K562 (cell line): ENCODE measurements at regions not wholly inside any gene's neighbourhood (a gene's known extent, or its start where the extent isn't known, plus 50 kb on each side); places are given as distances from the start of the nearest gene placed in this dataset.

Experiments
- CHD7 ChIP-seq: fragments of 200-600 bp; sonication (generic); IDR thresholded peaks from one replicate; pipeline ENCODE4 v1.6.1; 2012; ENCODE audit warnings: mild to moderate bottlenecking, low read depth, low read length, inconsistent platforms
- E2F1 ChIP-seq: sonication (generic); formaldehyde crosslinking; IDR thresholded peaks from 2 replicates; pipeline ENCODE4 v1.8.1; 2023; ENCODE audit warnings: mild to moderate bottlenecking, missing genetic modification reagents, moderate library complexity
- FOS ChIP-seq: IDR thresholded peaks from 3 replicates; pipeline ENCODE4 v1.6.1; 2011; ENCODE audit not compliant: insufficient read length; ENCODE audit errors: extremely low read depth
- FOXJ3 ChIP-seq: sonication (generic); formaldehyde crosslinking; IDR thresholded peaks from 2 replicates; pipeline ENCODE4 v1.4.0; 2020; ENCODE audit warnings: mild to moderate bottlenecking, missing genetic modification reagents
- HNRNPK ChIP-seq: fragments of 200-400 bp; formaldehyde crosslinking; IDR thresholded peaks from one replicate; pipeline ENCODE4 v1.6.1; 2018; ENCODE audit warnings: mild to moderate bottlenecking, low read depth, low read length; ENCODE audit not compliant: poor library complexity, severe bottlenecking
- HOMEZ ChIP-seq: fragments of 250-450 bp; sonication (Bioruptor Pico); IDR thresholded peaks from 2 replicates; pipeline ENCODE4 v1.4.0; 2020; ENCODE audit warnings: mild to moderate bottlenecking, moderate library complexity
- MCM7 ChIP-seq, 2 experiments: fragments of 450-650 bp; IDR thresholded peaks; 2 replicates each; pipeline ENCODE4 v1.6.1; 2016 to 2018
- NCOR1 ChIP-seq: fragments of 450-650 bp; IDR thresholded peaks from 2 replicates; pipeline ENCODE4 v1.6.1; 2016; ENCODE audit warnings: mild to moderate bottlenecking, moderate library complexity
- POLR2H ChIP-seq: IDR thresholded peaks from 2 replicates; pipeline ENCODE4 v1.6.1; 2016; ENCODE audit warnings: missing genetic modification characterization, low read depth, mild to moderate bottlenecking, control low read depth, missing compliant biosample characterization, moderate library complexity
- RNF219 ChIP-seq: fragments of 250-450 bp; sonication (Bioruptor Pico); IDR thresholded peaks from 2 replicates; pipeline ENCODE4 v1.5.0; 2022; ENCODE audit warnings: mild to moderate bottlenecking
- STAG1 ChIP-seq: sonication (generic); formaldehyde crosslinking; IDR thresholded peaks from 2 replicates; pipeline ENCODE4 v1.5.0; 2020; ENCODE audit warnings: missing genetic modification reagents, borderline replicate concordance
- STAT5B ChIP-seq: fragments of 250-450 bp; sonication (Bioruptor Pico); IDR thresholded peaks from 2 replicates; pipeline ENCODE4 v1.8.0; 2021; ENCODE audit warnings: mild to moderate bottlenecking, inconsistent platforms
- ZNF583 ChIP-seq: fragments of 250-450 bp; sonication (Bioruptor Pico); IDR thresholded peaks from 2 replicates; pipeline ENCODE4 v1.4.0; 2020
- ZNF77 ChIP-seq: fragments of 250-450 bp; sonication (Bioruptor Pico); IDR thresholded peaks from 2 replicates; pipeline ENCODE4 v1.5.0; 2020

DNA sequence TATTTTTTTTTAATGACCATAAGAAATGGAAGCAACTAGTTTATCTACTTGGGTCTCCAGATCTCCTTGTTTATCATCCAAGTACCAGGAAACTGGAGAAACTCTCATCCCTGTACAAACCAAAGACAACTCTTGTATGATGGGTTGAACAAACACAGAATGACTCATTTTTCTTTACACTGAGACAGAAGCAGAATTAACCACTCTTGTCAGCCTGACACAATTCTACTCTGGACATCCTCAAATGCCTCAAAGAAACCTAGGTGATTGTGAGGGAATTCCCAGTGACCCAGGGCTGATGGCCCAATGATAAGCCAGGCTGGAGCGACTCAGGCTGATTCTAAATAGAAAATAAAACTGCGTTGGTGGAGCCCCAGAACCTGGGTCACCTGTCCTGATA lies 151.5 kb downstream of the ZNF737 start (continued):
- no peak for TF ChIP-seq CHD7
- TF ChIP-seq HOMEZ: no peak
- no peak for TF ChIP-seq MCM7 (IDR thresholded peaks at IDR 0.05)
- TF ChIP-seq FOXJ3: no peak
- TF ChIP-seq RNF219 (CRISPR knock-in tag): no peak
- TF ChIP-seq E2F1 (CRISPR knock-in tag): no peak
- TF ChIP-seq ZNF583: no peak
- TF ChIP-seq STAT5B (CRISPR knock-in tag): no peak
- no peak for TF ChIP-seq STAG1
- no peak for TF ChIP-seq POLR2H (tag)
- TF ChIP-seq FOS: no peak
- no peak for TF ChIP-seq NCOR1
- no peak for TF ChIP-seq ZNF77 (CRISPR knock-in tag)
- no peak for TF ChIP-seq HNRNPK
